UCSD-AML1 (cell line): ENCODE measurements at regions not wholly inside any gene's neighbourhood (a gene's known extent, or its start where the extent isn't known, plus 50 kb on each side); places are given as distances from the start of the nearest gene placed in this dataset.

Experiments
- DNase-seq: peaks from one replicate; lab custom pipeline; 2025; ENCODE audit not compliant: unreplicated experiment; lab: John Stamatoyannopoulos, UW

- DNase-seq = no peak
Observed at GRCh38 chr14:24693983-24694382, 60.0 kb upstream of the GZMB start.

- no peak for DNase-seq
Observed at GRCh38 chr14:24693353-24693737, 59.4 kb upstream of the GZMB start.

GRCh38 chr14:24692382-24693352 lies 58.7 kb upstream of the GZMB start:
- DNase-seq = no peak

GRCh38 chr14:24690492-24690891 lies 56.5 kb upstream of the GZMB start:
- no peak for DNase-seq

GRCh38 chr14:24688030-24688658 lies 54.2 kb upstream of the GZMB start:
- DNase-seq = no peak
